Breast epithelium (tissue), 4 donors: ENCODE measurements at regions not wholly inside any gene's neighbourhood (a gene's known extent, or its start where the extent isn't known, plus 50 kb on each side); places are given as distances from the start of the nearest gene placed in this dataset.

ENCODE experiments used
- DNase-seq, 2 donors: peaks; one replicate each; pipeline ENCODE4 v3.0.0-alpha.2; 2019; ENCODE audit warnings: low spot score in 2 of 2
- H3K27ac ChIP-seq, 2 donors: fragments of 200-600 bp; sonication (generic) in 1 of 2; one replicate each; pipeline ENCODE4 v1.5.1; 2016 to 2019; ENCODE audit warnings: mild to moderate bottlenecking in 1 of 2
- H3K27me3 ChIP-seq, 2 donors: fragments of 200-600 bp; sonication (generic) in 1 of 2; one replicate each; pipeline versions ENCODE4 v1.5.1 to v1.6.0; 2017 to 2019; ENCODE audit warnings: control low read depth in 1 of 2, mild to moderate bottlenecking in 1 of 2
- H3K36me3 ChIP-seq: fragments of 200-600 bp; one replicate; pipeline ENCODE4 v1.5.1; 2019
- H3K4me1 ChIP-seq, 2 donors: fragments of 200-600 bp; sonication (generic); one replicate each; pipeline ENCODE4 v1.5.1; 2016 to 2019; ENCODE audit warnings: control low read depth in 1 of 2
- H3K4me3 ChIP-seq, 3 donors: fragments of 200-600 bp; sonication (generic); 1 replicate in 2 of 3; 2 replicates in 1 of 3; pipeline ENCODE4 v1.5.1; 2016 to 2019; ENCODE audit warnings: mild to moderate bottlenecking in 3 of 3, moderate library complexity in 2 of 3
- H3K9me3 ChIP-seq, 2 donors: fragments of 200-600 bp; sonication (generic) in 1 of 2; one replicate each; pipeline ENCODE4 v1.5.1; 2016 to 2019; ENCODE audit warnings: control low read depth in 1 of 2
- POLR2A ChIP-seq: fragments of 450-650 bp; IDR thresholded peaks from one replicate; pipeline ENCODE4 v1.6.1; 2016; ENCODE audit warnings: antibody characterized with exemption, mild to moderate bottlenecking, moderate library complexity
- POLR2AphosphoS5 ChIP-seq, 3 donors: sonication (generic); formaldehyde crosslinking; IDR thresholded peaks; one replicate each; pipeline ENCODE4 v1.6.1; 2017; ENCODE audit warnings: antibody characterized with exemption in 3 of 3
- intact Hi-C: fragments of 100-400 bp; cut with DNase I; formaldehyde crosslinking; loops from one replicate; pipeline ENCODE4 v1.15.1; 2023; ENCODE audit warnings: low total_unique reads
- TF ChIP-seq, protein P1 (sequence below), 3 donors: fragments of 450-650 bp; IDR thresholded peaks; one replicate each; pipeline ENCODE4 v1.5.1; 2016 to 2017; ENCODE audit warnings: antibody characterized with exemption in 3 of 3, mild to moderate bottlenecking in 3 of 3, moderate library complexity in 3 of 3

GRCh38 chr4:177923888-177924287 lies 481.7 kb upstream of the AGA start:
- no peak overlapping the region for H3K27ac ChIP-seq

GRCh38 chr4:177937041-177937440 lies 494.8 kb upstream of the AGA start:
- no peak for DNase-seq
- no peaks in the 10 kb centered on the region for H3K9me3 ChIP-seq
- H3K27me3 ChIP-seq, result no peaks in the 10 kb centered on the region
- no peak overlapping the region for H3K27ac ChIP-seq
- intact Hi-C loops, result no loop called here
- no peak overlapping the region for H3K4me3 ChIP-seq
- no peaks in the 10 kb centered on the region for H3K4me1 ChIP-seq
- H3K36me3 ChIP-seq, result peaks cover 4% of the 10 kb centered on the region
- no peak for TF ChIP-seq POLR2A
- no peak for TF ChIP-seq POLR2AphosphoS5 (IDR thresholded peaks at IDR 0.05)
- TF ChIP-seq, protein P1, sequence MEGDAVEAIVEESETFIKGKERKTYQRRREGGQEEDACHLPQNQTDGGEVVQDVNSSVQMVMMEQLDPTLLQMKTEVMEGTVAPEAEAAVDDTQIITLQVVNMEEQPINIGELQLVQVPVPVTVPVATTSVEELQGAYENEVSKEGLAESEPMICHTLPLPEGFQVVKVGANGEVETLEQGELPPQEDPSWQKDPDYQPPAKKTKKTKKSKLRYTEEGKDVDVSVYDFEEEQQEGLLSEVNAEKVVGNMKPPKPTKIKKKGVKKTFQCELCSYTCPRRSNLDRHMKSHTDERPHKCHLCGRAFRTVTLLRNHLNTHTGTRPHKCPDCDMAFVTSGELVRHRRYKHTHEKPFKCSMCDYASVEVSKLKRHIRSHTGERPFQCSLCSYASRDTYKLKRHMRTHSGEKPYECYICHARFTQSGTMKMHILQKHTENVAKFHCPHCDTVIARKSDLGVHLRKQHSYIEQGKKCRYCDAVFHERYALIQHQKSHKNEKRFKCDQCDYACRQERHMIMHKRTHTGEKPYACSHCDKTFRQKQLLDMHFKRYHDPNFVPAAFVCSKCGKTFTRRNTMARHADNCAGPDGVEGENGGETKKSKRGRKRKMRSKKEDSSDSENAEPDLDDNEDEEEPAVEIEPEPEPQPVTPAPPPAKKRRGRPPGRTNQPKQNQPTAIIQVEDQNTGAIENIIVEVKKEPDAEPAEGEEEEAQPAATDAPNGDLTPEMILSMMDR (IDR thresholded peaks at IDR 0.05), result no peak

More at GRCh38 chr4:177923888-177924287, 481.7 kb upstream of the AGA start:
- Histone ChIP-seq H3K4me3 (no peak overlapping the region), H3K9me3 (no peaks in the 10 kb centered on the region), H3K27me3 (no peaks in the 10 kb centered on the region), H3K4me1 (no peaks in the 10 kb centered on the region), H3K36me3 (no peaks in the 10 kb centered on the region)
- DNase-seq, result no peak
- intact Hi-C loops, result no loop called here
- TF ChIP-seq, protein P1 (IDR thresholded peaks at IDR 0.05), result no peak
- TF ChIP-seq POLR2A (no peak), POLR2AphosphoS5 (IDR thresholded peaks at IDR 0.05) (no peak)

GRCh38 chr4:177938226-177938625 lies 496.0 kb upstream of the AGA start:
- peaks cover 4% of the 10 kb centered on the region for H3K36me3 ChIP-seq
- H3K4me3 ChIP-seq, result no peak overlapping the region
- no peaks in the 10 kb centered on the region for H3K27me3 ChIP-seq
- no peaks in the 10 kb centered on the region for H3K9me3 ChIP-seq
- intact Hi-C loops, result no loop called here
- H3K4me1 ChIP-seq, result no peaks in the 10 kb centered on the region
- no peak for DNase-seq
- H3K27ac ChIP-seq, result no peak overlapping the region
- TF ChIP-seq POLR2A, result no peak
- no peak for TF ChIP-seq POLR2AphosphoS5 (IDR thresholded peaks at IDR 0.05)
- TF ChIP-seq, protein P1 (IDR thresholded peaks at IDR 0.05), result no peak

GRCh38 chr4:177945268-177945667 lies 503.0 kb upstream of the AGA start:
- DNase-seq, result no peak
- Histone ChIP-seq H3K4me3 (no peak overlapping the region), H3K9me3 (no peaks in the 10 kb centered on the region), H3K36me3 (no peaks in the 10 kb centered on the region), H3K27me3 (no peaks in the 10 kb centered on the region), H3K27ac (no peak overlapping the region), H3K4me1 (no peaks in the 10 kb centered on the region)
- intact Hi-C loops, result no loop called here
- TF ChIP-seq POLR2A (no peak), POLR2AphosphoS5 (IDR thresholded peaks at IDR 0.05) (no peak)
- TF ChIP-seq, protein P1 (IDR thresholded peaks at IDR 0.05), result no peak

- no peaks in the 10 kb centered on the region for H3K27me3 ChIP-seq
- intact Hi-C loops, result no loop called here
- no peak overlapping the region for H3K4me3 ChIP-seq
- H3K36me3 ChIP-seq, result no peaks in the 10 kb centered on the region
- TF ChIP-seq POLR2AphosphoS5 (IDR thresholded peaks at IDR 0.05), result no peak
- TF ChIP-seq, protein P1 (IDR thresholded peaks at IDR 0.05), result no peak
- no peaks in the 10 kb centered on the region for H3K9me3 ChIP-seq
- no peak for DNase-seq
- H3K27ac ChIP-seq, result no peak overlapping the region
- H3K4me1 ChIP-seq, result no peaks in the 10 kb centered on the region
These were observed 505.4 kb upstream of the AGA start for GRCh38 chr4:177947607-177948006.
